ENCODE measurements at regions not wholly inside any gene's neighbourhood (a gene's known extent, or its start where the extent isn't known, plus 50 kb on each side); places are given as distances from the start of the nearest gene placed in this dataset.
A peak's percentile ranks its signal among the peaks of the same experiment; 100 is the strongest.
"Not testable (repeated sequence)": the region's sequence is repeated elsewhere in the genome, so short reads cannot be mapped to it uniquely, and the experiment has no call there.

GRCh38 chr2:37733251-37733650 is 61.8 kb upstream of the CDC42EP3 start:
- H3K4me2 ChIP-seq (ENCODE audit: low read length), result no peak overlapping the region

GRCh38 chr2:37733955-37734354 is 62.5 kb upstream of the CDC42EP3 start:
- not testable (repeated sequence) for H3K4me2 ChIP-seq (ENCODE audit: low read length); FAIRE-seq; H3K4me3 ChIP-seq (ENCODE audit: insufficient read depth, low read depth, low read length); H3K27ac ChIP-seq (ENCODE audit: low read depth, low read length); H3K9me3 Mint-ChIP-seq (ENCODE audit: unreplicated experiment); H3K27me3 ChIP-seq (ENCODE audit: insufficient read depth, low read length); H3K4me1 ChIP-seq (ENCODE audit: insufficient read depth, low read length); H2AFZ ChIP-seq (ENCODE audit: low read depth, low read length); H3K36me3 Mint-ChIP-seq (ENCODE audit: low read depth, unreplicated experiment); H3K9me3 ChIP-seq (ENCODE audit: insufficient read depth, low read depth, low read length); H3K27me3 Mint-ChIP-seq (ENCODE audit: low read depth, unreplicated experiment); H3K36me3 ChIP-seq (ENCODE audit: insufficient read depth, low read length); H3K4me3 Mint-ChIP-seq (ENCODE audit: unreplicated experiment); DNase-seq (ENCODE audit: low read depth); H3K79me2 ChIP-seq (ENCODE audit: insufficient read depth, low read length); H4K20me1 ChIP-seq (ENCODE audit: insufficient read depth, low read length); H3K9ac ChIP-seq (ENCODE audit: low read length)
- H3K27ac Mint-ChIP-seq (ENCODE audit: unreplicated experiment), result peak overlapping the region; percentile 94
- peaks cover 25% of the 10 kb centered on the region for H3K4me1 Mint-ChIP-seq (ENCODE audit: low read depth, unreplicated experiment)

More at GRCh38 chr2:37733251-37733650, 61.8 kb upstream of the CDC42EP3 start:
- H3K79me2 ChIP-seq (ENCODE audit: insufficient read depth, low read length), result no peaks in the 10 kb centered on the region
- TF ChIP-seq CTCF (IDR thresholded peaks at IDR 0.05; ENCODE audit: insufficient read depth, low read depth, low read length) (no peak), EZH2 (IDR thresholded peaks at IDR 0.05; ENCODE audit: insufficient read depth, low read length) (no peak)
- no peak overlapping the region for H3K27ac ChIP-seq (ENCODE audit: low read depth, low read length)
- Mint-ChIP-seq H3K9me3 (ENCODE audit: unreplicated experiment) (no peaks in the 10 kb centered on the region), H3K4me1 (ENCODE audit: low read depth, unreplicated experiment) (peaks cover 25% of the 10 kb centered on the region), H3K4me3 (ENCODE audit: unreplicated experiment) (no peak overlapping the region), H3K36me3 (ENCODE audit: low read depth, unreplicated experiment) (no peaks in the 10 kb centered on the region), H3K27ac (ENCODE audit: unreplicated experiment) (no peak overlapping the region), H3K27me3 (ENCODE audit: low read depth, unreplicated experiment) (peaks cover 2% of the 10 kb centered on the region)
- no peak overlapping the region for H3K9ac ChIP-seq (ENCODE audit: low read length)
- H2AFZ ChIP-seq (ENCODE audit: low read depth, low read length), result no peak overlapping the region
- no peaks in the 10 kb centered on the region for H3K9me3 ChIP-seq (ENCODE audit: insufficient read depth, low read depth, low read length)
- H3K4me1 ChIP-seq (ENCODE audit: insufficient read depth, low read length), result peaks cover 9% of the 10 kb centered on the region
- no peak overlapping the region for H3K4me3 ChIP-seq (ENCODE audit: insufficient read depth, low read depth, low read length)
- no peak for DNase-seq (ENCODE audit: low read depth)
- no peak for FAIRE-seq
- no peaks in the 10 kb centered on the region for H4K20me1 ChIP-seq (ENCODE audit: insufficient read depth, low read length)
- H3K27me3 ChIP-seq (ENCODE audit: insufficient read depth, low read length), result no peaks in the 10 kb centered on the region
- H3K36me3 ChIP-seq (ENCODE audit: insufficient read depth, low read length), result no peaks in the 10 kb centered on the region

GRCh38 chr2:37734891-37735523 is 63.6 kb upstream of the CDC42EP3 start:
- not testable (repeated sequence) for H3K36me3 Mint-ChIP-seq (ENCODE audit: low read depth, unreplicated experiment); H4K20me1 ChIP-seq (ENCODE audit: insufficient read depth, low read length); H3K9me3 ChIP-seq (ENCODE audit: insufficient read depth, low read depth, low read length); H3K4me3 Mint-ChIP-seq (ENCODE audit: unreplicated experiment); H3K9me3 Mint-ChIP-seq (ENCODE audit: unreplicated experiment); H3K79me2 ChIP-seq (ENCODE audit: insufficient read depth, low read length); H3K36me3 ChIP-seq (ENCODE audit: insufficient read depth, low read length); H3K4me1 ChIP-seq (ENCODE audit: insufficient read depth, low read length); H3K27me3 Mint-ChIP-seq (ENCODE audit: low read depth, unreplicated experiment); H2AFZ ChIP-seq (ENCODE audit: low read depth, low read length); H3K4me3 ChIP-seq (ENCODE audit: insufficient read depth, low read depth, low read length); H3K27me3 ChIP-seq (ENCODE audit: insufficient read depth, low read length)
- H3K27ac ChIP-seq (ENCODE audit: low read depth, low read length), result peak overlapping the region; percentile 41
- H3K27ac Mint-ChIP-seq (ENCODE audit: unreplicated experiment), result peak overlapping the region; percentile 94
- H3K9ac ChIP-seq (ENCODE audit: low read length), result peak overlapping the region; percentile 26
- FAIRE-seq (peak; percentile 56), DNase-seq (ENCODE audit: low read depth) (peak; percentile 75)
- peaks cover 25% of the 10 kb centered on the region for H3K4me1 Mint-ChIP-seq (ENCODE audit: low read depth, unreplicated experiment)
- peak overlapping the region; percentile 38 for H3K4me2 ChIP-seq (ENCODE audit: low read length)

- H3K9ac ChIP-seq (ENCODE audit: low read length), result peak overlapping the region; percentile 15
- peak overlapping the region; percentile 41 for H3K27ac ChIP-seq (ENCODE audit: low read depth, low read length)
- Mint-ChIP-seq H3K4me1 (ENCODE audit: low read depth, unreplicated experiment) (peaks cover 29% of the 10 kb centered on the region), H3K27ac (ENCODE audit: unreplicated experiment) (peak overlapping the region; percentile 94)
- H3K27me3 Mint-ChIP-seq (ENCODE audit: low read depth, unreplicated experiment); H3K9me3 ChIP-seq (ENCODE audit: insufficient read depth, low read depth, low read length); H3K79me2 ChIP-seq (ENCODE audit: insufficient read depth, low read length); H3K27me3 ChIP-seq (ENCODE audit: insufficient read depth, low read length); H3K9me3 Mint-ChIP-seq (ENCODE audit: unreplicated experiment); H3K36me3 ChIP-seq (ENCODE audit: insufficient read depth, low read length); H4K20me1 ChIP-seq (ENCODE audit: insufficient read depth, low read length); H2AFZ ChIP-seq (ENCODE audit: low read depth, low read length); H3K4me3 ChIP-seq (ENCODE audit: insufficient read depth, low read depth, low read length); H3K4me1 ChIP-seq (ENCODE audit: insufficient read depth, low read length); H3K36me3 Mint-ChIP-seq (ENCODE audit: low read depth, unreplicated experiment); H3K4me3 Mint-ChIP-seq (ENCODE audit: unreplicated experiment); FAIRE-seq: not testable (repeated sequence)
- peak overlapping the region; percentile 38 for H3K4me2 ChIP-seq (ENCODE audit: low read length)
- peak; percentile 27 for DNase-seq (ENCODE audit: low read depth)
Measured at GRCh38 chr2:37735524-37735910, 64.1 kb upstream of the CDC42EP3 start.
